Transverse colon (tissue), 4 donors: ENCODE measurements at regions not wholly inside any gene's neighbourhood (a gene's known extent, or its start where the extent isn't known, plus 50 kb on each side); places are given as distances from the start of the nearest gene placed in this dataset.
"Not testable (repeated sequence)": the region's sequence is repeated elsewhere in the genome, so short reads cannot be mapped to it uniquely, and the experiment has no call there.

Experiments used
- DNase-seq: peaks from one replicate; pipeline ENCODE4 v3.0.0-alpha.2; 2019
- H3K27ac ChIP-seq, 4 donors: fragments of 200-600 bp; sonication (generic); 2 replicates each; pipeline ENCODE4 v1.5.1; 2016 to 2018; ENCODE audit warnings: inconsistent platforms in 4 of 4
- H3K27me3 ChIP-seq: fragments of 200-600 bp; sonication (generic); 2 replicates; pipeline ENCODE4 v1.5.1; 2017; ENCODE audit warnings: inconsistent platforms
- H3K36me3 ChIP-seq, 4 donors: fragments of 200-600 bp; sonication (generic); 2 replicates each; pipeline ENCODE4 v1.5.1; 2017 to 2019; ENCODE audit warnings: inconsistent platforms in 4 of 4
- H3K4me1 ChIP-seq, 4 donors: fragments of 200-600 bp; sonication (generic); 2 replicates each; pipeline ENCODE4 v1.5.1; 2017 to 2020; ENCODE audit warnings: inconsistent platforms in 4 of 4
- H3K4me3 ChIP-seq, 4 donors: fragments of 200-600 bp; sonication (generic); 1 replicate in 1 of 4; 2 replicates in 3 of 4; pipeline versions ENCODE4 v1.5.1 to v1.6.1; 2017 to 2019; ENCODE audit warnings: inconsistent platforms in 4 of 4
- H3K9me3 ChIP-seq, 2 donors: fragments of 200-600 bp; sonication (generic); 2 replicates each; pipeline ENCODE4 v1.5.1; 2017 to 2019; ENCODE audit warnings: inconsistent platforms in 2 of 2
- EP300 ChIP-seq: sonication (generic); formaldehyde crosslinking; IDR thresholded peaks from one replicate; pipeline ENCODE4 v1.6.1; 2017; ENCODE audit warnings: antibody characterized with exemption, low read depth
- POLR2A ChIP-seq: fragments of 450-650 bp; IDR thresholded peaks from one replicate; pipeline ENCODE4 v1.6.1; 2016; ENCODE audit warnings: antibody characterized with exemption, mild to moderate bottlenecking, moderate library complexity
- POLR2AphosphoS5 ChIP-seq, 3 donors: sonication (generic); formaldehyde crosslinking; IDR thresholded peaks; one replicate each; pipeline ENCODE4 v1.6.1; 2016; ENCODE audit warnings: antibody characterized with exemption in 3 of 3
- WGBS, 2 donors: methylation state at CpG; one replicate each; pipeline ENCODE4 v1.1.5; 2018; ENCODE audit warnings: low coverage in 1 of 2; 5-methylcytosine and 5-hydroxymethylcytosine counted together
- in situ Hi-C, 4 donors: fragments of 200-750 bp; cut with MboI; loops; one replicate each; pipeline versions ENCODE4 v1.15.0 to v1.15.1; 2017; ENCODE audit warnings: low sequenced_read_pairs in 3 of 4, low pct_ligation_motif_present in 1 of 4, low pct_unique_long_range_greater_than_20kb in 1 of 4
- intact Hi-C: fragments of 100-400 bp; cut with DNase I; formaldehyde crosslinking; loops from one replicate; pipeline ENCODE4 v1.15.1; 2023; ENCODE audit warnings: low total_unique reads
- TF ChIP-seq, protein P1 (sequence below), 5 experiments: fragments of 200-600 bp in 3 of 5; fragments of 450-650 bp in 2 of 5; sonication (generic) in 3 of 5; IDR thresholded peaks; 1 replicate in 2 of 5; 2 replicates in 3 of 5; pipeline ENCODE4 v1.5.1; 2016 to 2017; ENCODE audit warnings: antibody characterized with exemption in 5 of 5, inconsistent platforms in 3 of 5, mild to moderate bottlenecking in 2 of 5, moderate library complexity in 1 of 5

DNA sequence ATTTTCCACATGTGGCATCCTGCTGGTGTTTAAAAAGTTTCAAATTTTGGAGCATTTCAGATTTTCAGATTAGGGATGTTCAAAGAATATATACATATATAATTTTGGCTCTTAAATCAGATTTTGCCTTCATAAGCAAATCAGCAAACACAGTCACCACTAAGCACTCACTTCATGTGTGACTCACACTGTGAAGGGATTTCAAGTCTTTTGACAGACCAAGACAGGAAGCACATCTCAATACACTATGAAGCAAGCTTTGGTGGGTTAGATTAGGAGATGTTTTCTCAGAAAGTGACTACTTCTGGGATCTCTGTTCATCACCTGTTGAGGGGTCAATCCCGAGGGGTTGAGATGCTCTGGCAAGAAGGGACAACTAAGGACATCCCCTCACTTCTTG is 227.8 kb upstream of the RBBP8 start:
- DNase-seq: no peak
- intact Hi-C loops (no loop called here), in situ Hi-C loops (no loop called here)
- H3K4me3 ChIP-seq: no peak overlapping the region
- H3K4me1 ChIP-seq: peaks cover 0 to 17% (median 2%) of the 10 kb centered on the region in 4 donors
- TF ChIP-seq EP300: no peak
- TF ChIP-seq, protein P1, sequence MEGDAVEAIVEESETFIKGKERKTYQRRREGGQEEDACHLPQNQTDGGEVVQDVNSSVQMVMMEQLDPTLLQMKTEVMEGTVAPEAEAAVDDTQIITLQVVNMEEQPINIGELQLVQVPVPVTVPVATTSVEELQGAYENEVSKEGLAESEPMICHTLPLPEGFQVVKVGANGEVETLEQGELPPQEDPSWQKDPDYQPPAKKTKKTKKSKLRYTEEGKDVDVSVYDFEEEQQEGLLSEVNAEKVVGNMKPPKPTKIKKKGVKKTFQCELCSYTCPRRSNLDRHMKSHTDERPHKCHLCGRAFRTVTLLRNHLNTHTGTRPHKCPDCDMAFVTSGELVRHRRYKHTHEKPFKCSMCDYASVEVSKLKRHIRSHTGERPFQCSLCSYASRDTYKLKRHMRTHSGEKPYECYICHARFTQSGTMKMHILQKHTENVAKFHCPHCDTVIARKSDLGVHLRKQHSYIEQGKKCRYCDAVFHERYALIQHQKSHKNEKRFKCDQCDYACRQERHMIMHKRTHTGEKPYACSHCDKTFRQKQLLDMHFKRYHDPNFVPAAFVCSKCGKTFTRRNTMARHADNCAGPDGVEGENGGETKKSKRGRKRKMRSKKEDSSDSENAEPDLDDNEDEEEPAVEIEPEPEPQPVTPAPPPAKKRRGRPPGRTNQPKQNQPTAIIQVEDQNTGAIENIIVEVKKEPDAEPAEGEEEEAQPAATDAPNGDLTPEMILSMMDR (IDR thresholded peaks at IDR 0.05): no peak
- TF ChIP-seq POLR2A: no peak
- TF ChIP-seq POLR2AphosphoS5 (IDR thresholded peaks at IDR 0.05): no peak
- H3K27ac ChIP-seq: no peak overlapping the region
- no peaks in the 10 kb centered on the region for H3K27me3 ChIP-seq
- no peaks in the 10 kb centered on the region for H3K36me3 ChIP-seq
- 82% methylated on average over 1 of the region's 1 CpG; no CpG with 5 or more reads in 1 of the 2 donors for WGBS, 2 donors
- no peaks in the 10 kb centered on the region for H3K9me3 ChIP-seq

- H3K9me3 ChIP-seq, H3K27me3 ChIP-seq, DNase-seq, intact Hi-C loops, H3K27ac ChIP-seq, H3K4me3 ChIP-seq, H3K36me3 ChIP-seq, in situ Hi-C loops: not testable (repeated sequence)
- WGBS, 2 donors: 79 to 100% methylated on average over 3 of the region's 3 CpGs
- H3K4me1 ChIP-seq: peaks cover 0 to 22% (median 4%) of the 10 kb centered on the region in 4 donors
These were observed 227.1 kb upstream of the RBBP8 start for GRCh38 chr18:22706025-22706424.

GRCh38 chr18:22709288-22710060 is 223.7 kb upstream of the RBBP8 start:
- Histone ChIP-seq H3K27me3 (no peaks in the 10 kb centered on the region), H3K9me3 (no peaks in the 10 kb centered on the region), H3K4me1 (peaks cover 0 to 33% (median 11%) of the 10 kb centered on the region in 4 donors), H3K27ac (no peak overlapping the region), H3K36me3 (no peaks in the 10 kb centered on the region), H3K4me3 (no peak overlapping the region)
- intact Hi-C loops: no loop called here
- no peak for DNase-seq
- 60 to 62% methylated on average over 3 to 5 of the region's 5 CpGs for WGBS, 2 donors
- TF ChIP-seq POLR2AphosphoS5 (IDR thresholded peaks at IDR 0.05) (no peak), EP300 (no peak), POLR2A (no peak)
- TF ChIP-seq, protein P1 (IDR thresholded peaks at IDR 0.05): no peak
- in situ Hi-C loops: no loop called here

DNA sequence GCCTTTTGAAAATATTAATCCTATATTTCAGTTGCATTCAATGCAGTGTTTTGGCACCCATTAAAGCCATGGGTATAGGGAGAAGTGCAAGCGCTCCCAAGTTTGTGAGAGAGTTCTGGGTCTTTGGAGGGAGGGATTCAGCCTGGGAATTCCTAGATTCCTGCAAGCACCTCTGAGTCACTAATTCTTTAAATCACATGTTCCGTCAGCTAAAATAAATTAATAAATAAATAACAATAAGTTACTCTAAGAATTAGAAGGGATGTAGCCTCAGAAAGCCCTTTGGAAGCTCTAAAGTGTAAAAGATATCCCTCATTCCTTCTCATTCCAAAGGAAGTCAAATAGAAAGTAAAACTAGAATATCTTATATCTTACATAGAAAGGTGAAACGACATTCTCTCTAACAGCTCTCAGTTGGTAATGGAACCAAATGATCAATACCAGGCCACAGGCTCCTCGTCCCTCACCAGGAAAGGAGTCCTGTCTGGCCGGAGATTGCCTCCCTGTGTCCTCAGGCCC is 222.4 kb upstream of the RBBP8 start:
- WGBS, 2 donors: 40 to 59% methylated on average over 2 to 5 of the region's 5 CpGs
- no peaks in the 10 kb centered on the region for H3K9me3 ChIP-seq
- peaks cover 0 to 32% (median 11%) of the 10 kb centered on the region in 4 donors for H3K4me1 ChIP-seq
- peak overlapping the region in 3 of 4 donors; percentile 27 to 51 (median 31) for H3K4me3 ChIP-seq
- H3K36me3 ChIP-seq: no peaks in the 10 kb centered on the region
- no peaks in the 10 kb centered on the region for H3K27me3 ChIP-seq
- H3K27ac ChIP-seq: peak overlapping the region; percentile 40 to 73 (median 64)
- in situ Hi-C loops (no loop called here), intact Hi-C loops (no loop called here)
- TF ChIP-seq, protein P1 (IDR thresholded peaks at IDR 0.05): no peak
- TF ChIP-seq POLR2AphosphoS5 (IDR thresholded peaks at IDR 0.05): no peak
- DNase-seq: no peak
